ENCODE measurements at regions not wholly inside any gene's neighbourhood (a gene's known extent, or its start where the extent isn't known, plus 50 kb on each side); places are given as distances from the start of the nearest gene placed in this dataset.

DNA sequence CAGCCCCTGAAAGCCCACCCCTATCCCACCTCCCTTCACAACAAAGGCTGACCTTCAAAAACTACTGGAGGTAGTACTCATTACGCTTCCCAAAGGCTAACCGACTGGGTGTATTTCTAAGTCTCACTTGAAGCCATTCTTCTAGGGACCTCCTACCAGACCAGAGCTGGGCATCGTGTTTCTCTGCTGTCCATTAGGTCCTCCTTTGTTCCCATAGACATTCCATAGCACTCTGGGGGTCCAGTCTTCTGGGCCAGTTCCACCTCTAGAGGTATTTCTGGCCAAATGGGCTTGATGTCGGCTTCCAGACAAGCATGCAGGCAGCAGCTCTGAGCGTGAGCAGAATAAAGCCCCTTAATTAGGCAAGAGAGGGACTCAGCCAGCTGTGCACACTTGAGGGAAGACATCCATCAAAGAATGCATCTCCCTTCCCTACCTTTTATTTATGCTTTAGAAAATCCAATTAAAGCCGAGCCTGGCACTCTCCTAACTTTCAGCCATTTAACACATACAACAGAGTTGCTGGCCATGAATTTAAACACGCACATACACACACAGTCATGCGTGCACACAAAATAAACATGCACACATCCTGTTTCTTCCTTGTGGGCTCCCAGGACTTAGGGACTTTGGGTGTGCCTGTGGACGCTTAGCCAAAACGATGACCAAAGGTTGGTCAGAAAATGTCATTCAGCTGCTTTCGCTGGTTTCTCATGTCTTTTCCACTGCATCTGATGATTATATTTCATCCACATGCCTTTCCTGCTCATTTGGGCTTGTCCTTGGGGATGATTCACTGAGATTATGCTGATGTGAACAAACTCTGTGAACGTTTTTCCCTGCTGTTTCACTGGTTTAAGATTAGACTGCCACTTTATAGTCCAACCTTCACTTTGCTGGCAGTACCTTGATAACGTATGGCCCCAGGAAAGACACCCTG lies 362.0 kb upstream of the NFE2L3 start:
- in situ Hi-C loops (cut with HindIII; ENCODE audit: low sequenced_read_pairs): no loop called here

DNA sequence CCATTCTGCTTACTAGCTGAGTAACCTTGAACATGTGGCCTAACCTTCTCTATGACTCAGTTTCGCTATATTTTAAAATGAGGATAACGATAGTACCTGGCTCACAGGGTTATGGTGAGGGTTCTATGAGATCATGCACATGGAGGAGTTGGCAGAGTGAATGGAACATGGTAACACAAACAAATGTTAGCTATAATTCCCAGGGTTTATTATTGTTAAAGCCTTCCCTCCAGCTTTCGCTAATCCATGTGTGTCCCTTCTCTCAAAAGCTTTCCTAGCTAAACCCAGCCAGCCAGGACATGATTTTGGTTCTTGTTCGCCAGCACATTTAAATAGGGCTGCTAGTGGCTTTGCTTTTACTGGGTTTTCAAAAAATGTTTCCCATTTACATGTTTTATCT lies 361.0 kb upstream of the NFE2L3 start:
- in situ Hi-C loops (cut with HindIII; ENCODE audit: low sequenced_read_pairs): no loop called here

GRCh38 chr7:25792586-25792985 lies 359.4 kb upstream of the NFE2L3 start:
- in situ Hi-C loops (cut with HindIII; ENCODE audit: low sequenced_read_pairs): no loop called here

GRCh38 chr7:25795824-25796235 lies 356.2 kb upstream of the NFE2L3 start:
- in situ Hi-C loops (cut with HindIII; ENCODE audit: low sequenced_read_pairs): no loop called here

GRCh38 chr7:25798344-25798743 lies 353.7 kb upstream of the NFE2L3 start:
- in situ Hi-C loops (cut with HindIII; ENCODE audit: low sequenced_read_pairs): no loop called here

DNA sequence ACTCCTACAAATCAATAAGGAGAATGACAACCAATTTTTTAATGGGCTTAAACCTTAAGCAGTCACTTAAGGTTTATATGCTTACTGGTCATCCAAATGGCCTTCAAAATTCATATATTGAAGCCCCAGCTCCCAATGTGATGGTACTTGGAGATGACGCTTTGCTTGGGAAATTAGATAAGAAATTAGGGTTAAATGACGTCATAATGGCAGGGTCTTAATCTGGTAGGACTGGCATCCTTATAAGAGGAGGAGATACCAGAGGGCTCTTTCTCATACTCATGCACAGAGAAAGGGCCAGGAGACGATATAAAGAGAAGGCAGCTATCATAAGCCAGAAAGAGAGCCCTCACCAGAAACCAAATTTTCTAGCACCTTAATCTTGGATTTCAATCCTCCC lies 350.8 kb upstream of the NFE2L3 start:
- in situ Hi-C loops (cut with HindIII; ENCODE audit: low sequenced_read_pairs): no loop called here

GRCh38 chr7:25802057-25802456 lies 349.9 kb upstream of the NFE2L3 start:
- in situ Hi-C loops (cut with HindIII; ENCODE audit: low sequenced_read_pairs): no loop called here

DNA sequence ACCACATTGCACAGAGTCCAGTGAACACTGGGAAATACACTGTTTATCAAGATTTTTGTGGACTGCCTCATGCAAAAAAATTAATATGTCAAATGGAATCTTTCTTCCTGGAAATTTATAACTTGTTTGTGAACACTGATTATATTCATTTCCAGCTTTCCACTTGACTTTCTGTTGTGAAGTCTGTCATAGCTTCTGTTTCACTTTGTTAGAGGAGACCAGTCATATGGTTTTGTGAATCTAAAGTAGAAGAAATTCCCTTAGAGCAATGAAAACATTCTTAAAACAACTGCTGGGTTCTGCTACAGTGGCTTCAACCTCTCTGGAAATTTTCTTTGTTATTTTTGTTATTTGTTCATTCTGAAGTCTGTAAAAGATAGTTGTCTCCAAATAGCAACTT lies 349.5 kb upstream of the NFE2L3 start:
- in situ Hi-C loops (cut with HindIII; ENCODE audit: low sequenced_read_pairs): no loop called here

- in situ Hi-C loops (cut with HindIII; ENCODE audit: low sequenced_read_pairs): no loop called here
Observed at GRCh38 chr7:25803117-25803887, 348.7 kb upstream of the NFE2L3 start.

DNA sequence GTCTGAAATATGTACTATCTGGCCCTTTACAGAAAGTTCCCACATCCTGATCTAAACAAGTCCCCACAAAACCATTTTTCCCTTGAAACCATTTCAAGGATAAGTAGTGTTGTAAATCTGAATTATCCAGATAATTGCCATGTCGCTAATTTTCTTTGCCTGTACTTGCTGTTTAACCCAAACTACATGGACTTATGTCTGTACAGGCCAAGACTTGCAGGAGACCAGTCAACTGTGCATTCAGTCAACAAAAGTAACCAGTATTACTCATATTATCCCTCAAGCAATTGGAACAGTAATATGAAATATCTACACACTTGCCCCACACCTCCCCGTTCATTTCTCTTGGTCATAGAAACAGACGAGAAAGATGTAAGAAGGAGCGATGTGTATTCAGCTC lies 347.8 kb upstream of the NFE2L3 start:
- in situ Hi-C loops (cut with HindIII; ENCODE audit: low sequenced_read_pairs): no loop called here

- in situ Hi-C loops (cut with HindIII; ENCODE audit: low sequenced_read_pairs): no loop called here
Observed at GRCh38 chr7:25805027-25805687, 346.8 kb upstream of the NFE2L3 start.

GRCh38 chr7:25807086-25807611 lies 344.8 kb upstream of the NFE2L3 start:
- in situ Hi-C loops (cut with HindIII; ENCODE audit: low sequenced_read_pairs): no loop called here

GRCh38 chr7:25809441-25809840 lies 342.6 kb upstream of the NFE2L3 start:
- in situ Hi-C loops (cut with HindIII; ENCODE audit: low sequenced_read_pairs): no loop called here

DNA sequence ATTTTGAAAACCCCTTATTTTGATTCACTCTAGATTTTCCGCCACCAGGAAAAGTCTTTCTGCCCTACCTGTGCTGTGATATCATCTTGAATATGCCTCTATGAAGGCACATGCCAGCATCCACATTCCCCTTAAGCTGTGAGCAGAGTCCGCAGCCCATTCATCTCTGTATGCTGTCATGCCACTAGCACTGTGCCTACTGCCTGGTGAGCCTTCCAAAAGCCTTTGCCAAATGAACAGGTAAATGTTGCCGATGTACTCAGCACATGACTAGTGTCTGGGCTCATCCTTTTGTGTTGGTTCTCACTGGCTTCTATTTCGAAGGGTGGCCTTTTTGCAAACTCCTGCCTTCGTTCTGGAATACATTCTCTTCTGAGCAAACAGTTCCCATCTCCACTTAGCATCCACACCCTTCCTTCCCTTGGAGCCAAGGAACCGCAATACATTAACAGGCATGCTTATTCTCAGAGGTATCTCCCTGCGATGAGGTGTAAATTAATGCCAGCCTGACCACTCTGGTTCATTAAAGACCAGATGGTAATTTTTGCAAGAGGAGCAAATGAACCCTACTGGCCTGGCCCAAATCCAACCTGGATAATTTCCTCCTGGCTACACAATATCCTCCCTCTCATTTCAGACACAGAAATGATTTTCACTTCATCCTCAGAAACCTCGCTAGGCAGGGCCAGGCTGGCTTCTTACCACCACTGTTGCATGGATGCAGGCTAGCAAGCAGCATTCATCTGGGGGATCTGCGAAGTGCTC lies 339.7 kb upstream of the NFE2L3 start:
- in situ Hi-C loops (cut with HindIII; ENCODE audit: low sequenced_read_pairs): no loop called here

GRCh38 chr7:25813381-25813780 lies 338.6 kb upstream of the NFE2L3 start:
- in situ Hi-C loops (cut with HindIII; ENCODE audit: low sequenced_read_pairs): no loop called here

- in situ Hi-C loops (cut with HindIII; ENCODE audit: low sequenced_read_pairs): no loop called here
Observed at GRCh38 chr7:25815711-25816110, 336.3 kb upstream of the NFE2L3 start.

- in situ Hi-C loops (cut with HindIII; ENCODE audit: low sequenced_read_pairs): no loop called here
Observed at GRCh38 chr7:25820432-25821040, 331.5 kb upstream of the NFE2L3 start.

DNA sequence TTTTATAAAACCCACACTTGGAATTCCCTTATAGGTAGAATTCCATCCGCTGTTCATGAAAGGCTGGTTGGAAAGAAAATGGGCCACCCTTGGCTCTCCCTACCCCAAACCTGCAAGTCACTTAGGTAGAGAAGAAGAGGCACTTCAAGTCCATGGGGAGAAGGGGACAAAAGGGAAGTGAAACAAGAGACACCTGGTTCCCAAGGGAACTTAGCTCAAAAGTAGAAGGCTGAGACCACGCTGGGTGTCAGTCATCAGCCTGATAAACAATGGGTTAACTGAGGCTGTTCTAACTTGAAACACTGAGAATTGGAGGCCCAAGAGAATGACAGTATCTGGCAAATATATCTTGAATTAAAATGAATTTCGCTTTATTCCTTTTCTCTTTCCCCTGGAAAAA lies 330.8 kb upstream of the NFE2L3 start:
- in situ Hi-C loops (cut with HindIII; ENCODE audit: low sequenced_read_pairs): no loop called here

GRCh38 chr7:25822823-25823222 lies 329.2 kb upstream of the NFE2L3 start:
- in situ Hi-C loops (cut with HindIII; ENCODE audit: low sequenced_read_pairs): no loop called here

GRCh38 chr7:25823571-25823970 lies 328.4 kb upstream of the NFE2L3 start:
- in situ Hi-C loops (cut with HindIII; ENCODE audit: low sequenced_read_pairs): no loop called here

Data from endothelial cell of hepatic sinusoid (primary cell).